Transverse colon (tissue), 4 donors: ENCODE measurements at regions not wholly inside any gene's neighbourhood (a gene's known extent, or its start where the extent isn't known, plus 50 kb on each side); places are given as distances from the start of the nearest gene placed in this dataset.
"Not testable (repeated sequence)": the region's sequence is repeated elsewhere in the genome, so short reads cannot be mapped to it uniquely, and the experiment has no call there.

Experiments used
- DNase-seq: peaks from one replicate; pipeline ENCODE4 v3.0.0-alpha.2; 2019
- H3K27ac ChIP-seq, 4 donors: fragments of 200-600 bp; sonication (generic); 2 replicates each; pipeline ENCODE4 v1.5.1; 2016 to 2018; ENCODE audit warnings: inconsistent platforms in 4 of 4
- H3K27me3 ChIP-seq: fragments of 200-600 bp; sonication (generic); 2 replicates; pipeline ENCODE4 v1.5.1; 2017; ENCODE audit warnings: inconsistent platforms
- H3K36me3 ChIP-seq, 4 donors: fragments of 200-600 bp; sonication (generic); 2 replicates each; pipeline ENCODE4 v1.5.1; 2017 to 2019; ENCODE audit warnings: inconsistent platforms in 4 of 4
- H3K4me1 ChIP-seq, 4 donors: fragments of 200-600 bp; sonication (generic); 2 replicates each; pipeline ENCODE4 v1.5.1; 2017 to 2020; ENCODE audit warnings: inconsistent platforms in 4 of 4
- H3K4me3 ChIP-seq, 4 donors: fragments of 200-600 bp; sonication (generic); 1 replicate in 1 of 4; 2 replicates in 3 of 4; pipeline versions ENCODE4 v1.5.1 to v1.6.1; 2017 to 2019; ENCODE audit warnings: inconsistent platforms in 4 of 4
- H3K9me3 ChIP-seq, 2 donors: fragments of 200-600 bp; sonication (generic); 2 replicates each; pipeline ENCODE4 v1.5.1; 2017 to 2019; ENCODE audit warnings: inconsistent platforms in 2 of 2
- EP300 ChIP-seq: sonication (generic); formaldehyde crosslinking; IDR thresholded peaks from one replicate; pipeline ENCODE4 v1.6.1; 2017; ENCODE audit warnings: antibody characterized with exemption, low read depth
- POLR2A ChIP-seq: fragments of 450-650 bp; IDR thresholded peaks from one replicate; pipeline ENCODE4 v1.6.1; 2016; ENCODE audit warnings: antibody characterized with exemption, mild to moderate bottlenecking, moderate library complexity
- POLR2AphosphoS5 ChIP-seq, 3 donors: sonication (generic); formaldehyde crosslinking; IDR thresholded peaks; one replicate each; pipeline ENCODE4 v1.6.1; 2016; ENCODE audit warnings: antibody characterized with exemption in 3 of 3
- WGBS, 2 donors: methylation state at CpG; one replicate each; pipeline ENCODE4 v1.1.5; 2018; ENCODE audit warnings: low coverage in 1 of 2; 5-methylcytosine and 5-hydroxymethylcytosine counted together
- in situ Hi-C, 4 donors: fragments of 200-750 bp; cut with MboI; loops; one replicate each; pipeline versions ENCODE4 v1.15.0 to v1.15.1; 2017; ENCODE audit warnings: low sequenced_read_pairs in 3 of 4, low pct_ligation_motif_present in 1 of 4, low pct_unique_long_range_greater_than_20kb in 1 of 4
- intact Hi-C: fragments of 100-400 bp; cut with DNase I; formaldehyde crosslinking; loops from one replicate; pipeline ENCODE4 v1.15.1; 2023; ENCODE audit warnings: low total_unique reads
- TF ChIP-seq, protein P1 (sequence below), 5 experiments: fragments of 200-600 bp in 3 of 5; fragments of 450-650 bp in 2 of 5; sonication (generic) in 3 of 5; IDR thresholded peaks; 1 replicate in 2 of 5; 2 replicates in 3 of 5; pipeline ENCODE4 v1.5.1; 2016 to 2017; ENCODE audit warnings: antibody characterized with exemption in 5 of 5, inconsistent platforms in 3 of 5, mild to moderate bottlenecking in 2 of 5, moderate library complexity in 1 of 5

DNA sequence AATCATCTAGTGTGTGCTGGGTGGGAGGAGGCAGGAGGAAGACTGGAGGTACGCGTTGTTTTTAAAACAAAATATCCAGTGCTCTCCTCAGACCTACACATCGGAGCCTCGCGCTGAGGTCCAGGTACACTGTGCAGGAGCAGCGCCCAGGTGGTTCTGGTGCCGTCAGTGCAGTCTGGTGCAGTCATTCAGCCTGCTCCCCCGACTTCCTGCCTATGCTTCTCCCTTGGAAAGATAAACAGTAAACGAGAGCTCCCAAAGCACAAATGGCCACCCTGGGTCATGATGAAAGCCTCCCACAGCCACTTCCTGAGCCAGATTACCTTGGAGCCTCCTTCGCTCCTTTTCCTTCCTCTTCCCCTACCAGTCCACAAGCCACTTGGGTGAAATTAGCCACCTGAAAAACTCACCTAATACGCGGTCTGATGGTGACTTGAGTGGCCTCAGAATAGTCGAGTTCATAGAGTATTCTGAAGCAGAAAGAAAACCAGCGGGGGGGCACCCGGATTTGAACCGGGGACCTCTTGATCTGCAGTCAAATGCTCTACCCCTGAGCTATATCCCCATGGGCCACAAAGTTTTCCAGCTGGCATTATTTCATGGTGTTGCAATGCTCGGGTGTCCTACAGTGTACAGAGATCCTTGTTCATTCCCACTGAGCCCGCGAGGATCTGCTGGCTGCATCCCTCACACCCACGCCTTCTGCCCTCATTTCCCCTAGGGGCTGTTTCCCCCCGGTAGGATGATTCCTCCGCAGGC is 82.5 kb downstream of the ZNF467 start:
- intact Hi-C loops (no loop called here), in situ Hi-C loops (no loop called here)
- Histone ChIP-seq H3K4me3 (no peak overlapping the region), H3K4me1 (peaks cover 0 to 5% (median 0%) of the 10 kb centered on the region in 4 donors), H3K27ac (no peak overlapping the region), H3K9me3 (no peaks in the 10 kb centered on the region), H3K27me3 (peaks cover 44% of the 10 kb centered on the region), H3K36me3 (no peaks in the 10 kb centered on the region)
- no peak for DNase-seq
- TF ChIP-seq POLR2AphosphoS5 (IDR thresholded peaks at IDR 0.05) (no peak), POLR2A (no peak), EP300 (no peak)
- TF ChIP-seq, protein P1, sequence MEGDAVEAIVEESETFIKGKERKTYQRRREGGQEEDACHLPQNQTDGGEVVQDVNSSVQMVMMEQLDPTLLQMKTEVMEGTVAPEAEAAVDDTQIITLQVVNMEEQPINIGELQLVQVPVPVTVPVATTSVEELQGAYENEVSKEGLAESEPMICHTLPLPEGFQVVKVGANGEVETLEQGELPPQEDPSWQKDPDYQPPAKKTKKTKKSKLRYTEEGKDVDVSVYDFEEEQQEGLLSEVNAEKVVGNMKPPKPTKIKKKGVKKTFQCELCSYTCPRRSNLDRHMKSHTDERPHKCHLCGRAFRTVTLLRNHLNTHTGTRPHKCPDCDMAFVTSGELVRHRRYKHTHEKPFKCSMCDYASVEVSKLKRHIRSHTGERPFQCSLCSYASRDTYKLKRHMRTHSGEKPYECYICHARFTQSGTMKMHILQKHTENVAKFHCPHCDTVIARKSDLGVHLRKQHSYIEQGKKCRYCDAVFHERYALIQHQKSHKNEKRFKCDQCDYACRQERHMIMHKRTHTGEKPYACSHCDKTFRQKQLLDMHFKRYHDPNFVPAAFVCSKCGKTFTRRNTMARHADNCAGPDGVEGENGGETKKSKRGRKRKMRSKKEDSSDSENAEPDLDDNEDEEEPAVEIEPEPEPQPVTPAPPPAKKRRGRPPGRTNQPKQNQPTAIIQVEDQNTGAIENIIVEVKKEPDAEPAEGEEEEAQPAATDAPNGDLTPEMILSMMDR (IDR thresholded peaks at IDR 0.05) = no peak
- 42 to 55% methylated on average over 6 to 22 of the region's 22 CpGs for whole genome bisulfite sequencing, 2 donors

DNA sequence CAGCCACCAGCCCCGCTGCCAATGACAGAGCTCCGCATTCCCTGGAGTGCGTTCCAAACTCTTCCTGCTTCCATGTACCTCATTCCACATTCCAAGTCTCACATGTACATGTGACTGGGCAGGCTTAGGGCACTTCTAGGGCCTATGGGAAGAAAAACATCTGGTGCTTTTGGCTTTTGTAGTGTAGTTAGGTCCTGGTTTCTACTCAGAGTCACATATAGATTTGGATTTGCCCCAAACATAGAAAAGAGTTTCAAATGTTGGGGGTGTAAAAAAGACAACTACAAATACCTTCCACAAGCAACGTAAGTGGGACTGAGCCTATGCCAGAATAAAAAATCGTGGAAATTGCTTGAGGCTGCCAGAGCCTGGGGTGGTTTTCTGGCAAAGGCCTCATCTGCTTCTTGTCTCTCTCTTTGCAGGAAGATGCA is 84.1 kb downstream of the ZNF467 start:
- H3K4me1 ChIP-seq = peaks cover 0 to 5% (median 0%) of the 10 kb centered on the region in 4 donors
- WGBS, 2 donors = 79 to 80% methylated on average over 1 to 5 of the region's 5 CpGs
- in situ Hi-C loops (no loop called here), intact Hi-C loops (no loop called here)
- no peak for TF ChIP-seq POLR2AphosphoS5 (IDR thresholded peaks at IDR 0.05)
- TF ChIP-seq POLR2A = no peak
- TF ChIP-seq EP300 = no peak
- TF ChIP-seq, protein P1 (IDR thresholded peaks at IDR 0.05) = no peak
- no peaks in the 10 kb centered on the region for H3K36me3 ChIP-seq
- no peak overlapping the region for H3K27ac ChIP-seq
- no peak for DNase-seq
- no peaks in the 10 kb centered on the region for H3K9me3 ChIP-seq
- H3K27me3 ChIP-seq = peaks cover 41% of the 10 kb centered on the region
- H3K4me3 ChIP-seq = no peak overlapping the region

DNA sequence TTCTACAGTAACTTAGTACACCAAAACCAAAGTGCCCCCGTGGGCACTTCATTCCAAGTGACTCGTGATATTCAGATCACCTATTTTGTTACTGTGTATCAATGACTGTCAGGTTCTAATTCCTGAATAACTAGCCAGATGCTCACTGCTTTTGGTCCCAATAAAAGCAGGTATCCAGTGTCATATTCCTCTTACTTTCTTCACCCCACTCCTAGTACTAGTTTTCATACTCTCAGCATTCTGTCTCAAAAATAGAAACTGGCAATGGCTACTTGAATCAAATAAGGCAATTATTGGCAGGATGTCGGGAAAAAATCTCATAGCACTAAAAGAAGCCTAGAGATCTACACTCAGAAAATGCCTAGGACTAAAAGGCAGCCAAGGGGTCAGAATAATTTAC is 84.6 kb downstream of the ZNF467 start:
- WGBS, 2 donors = 79 to 83% methylated on average over 3 of the region's 3 CpGs
- Histone ChIP-seq H3K36me3 (no peaks in the 10 kb centered on the region), H3K27me3 (peaks cover 37% of the 10 kb centered on the region), H3K9me3 (no peaks in the 10 kb centered on the region), H3K4me1 (peaks cover 0 to 5% (median 0%) of the 10 kb centered on the region in 4 donors), H3K27ac (no peak overlapping the region), H3K4me3 (no peak overlapping the region)
- intact Hi-C loops = no loop called here
- DNase-seq = no peak
- TF ChIP-seq, protein P1 (IDR thresholded peaks at IDR 0.05) = no peak
- TF ChIP-seq POLR2AphosphoS5 (IDR thresholded peaks at IDR 0.05) = no peak
- TF ChIP-seq EP300 = no peak
- TF ChIP-seq POLR2A = no peak
- in situ Hi-C loops = no loop called here

DNA sequence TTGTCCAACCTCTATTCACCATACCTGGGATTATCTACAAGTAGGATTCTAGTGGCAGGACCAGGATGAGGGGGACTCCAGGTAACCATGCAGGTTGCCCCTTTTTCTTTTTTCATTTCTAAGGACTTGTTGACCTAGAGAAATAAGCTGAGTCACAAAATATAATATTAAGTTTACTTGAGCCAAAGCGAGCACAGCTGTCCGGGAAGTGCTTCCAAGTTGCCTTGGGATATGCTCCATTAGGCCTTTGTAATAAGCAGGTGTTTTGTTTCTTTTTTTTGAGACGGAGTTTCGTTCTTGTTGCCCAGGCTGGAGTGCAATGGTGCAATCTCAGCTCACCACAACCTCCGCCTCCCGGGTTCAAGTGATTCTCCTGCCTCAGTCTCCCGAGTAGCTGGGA is 85.6 kb downstream of the ZNF467 start:
- in situ Hi-C loops = not testable (repeated sequence)

More for the DNA sequence above, 85.6 kb downstream of the ZNF467 start:
- H3K4me3 ChIP-seq, H3K36me3 ChIP-seq, H3K4me1 ChIP-seq, H3K27ac ChIP-seq, DNase-seq, intact Hi-C loops, H3K9me3 ChIP-seq: not testable (repeated sequence)
- peaks cover 32% of the 10 kb centered on the region for H3K27me3 ChIP-seq
- 85 to 89% methylated on average over 3 to 7 of the region's 7 CpGs for WGBS, 2 donors
